GM19239 (cell line): ENCODE measurements at regions not wholly inside any gene's neighbourhood (a gene's known extent, or its start where the extent isn't known, plus 50 kb on each side); places are given as distances from the start of the nearest gene placed in this dataset.
"Not testable (repeated sequence)": the region's sequence is repeated elsewhere in the genome, so short reads cannot be mapped to it uniquely, and the experiment has no call there.

Experiments
- DNase-seq: peaks from one replicate; pipeline ENCODE4 v3.0.0; 2011; ENCODE audit warnings: low spot score; ENCODE audit not compliant: insufficient read length
- FAIRE-seq: peaks from 2 replicates; lab custom pipeline; 2011; peaks lifted over from hg19 to GRCh38; lab: Jason Lieb, UNC

DNA sequence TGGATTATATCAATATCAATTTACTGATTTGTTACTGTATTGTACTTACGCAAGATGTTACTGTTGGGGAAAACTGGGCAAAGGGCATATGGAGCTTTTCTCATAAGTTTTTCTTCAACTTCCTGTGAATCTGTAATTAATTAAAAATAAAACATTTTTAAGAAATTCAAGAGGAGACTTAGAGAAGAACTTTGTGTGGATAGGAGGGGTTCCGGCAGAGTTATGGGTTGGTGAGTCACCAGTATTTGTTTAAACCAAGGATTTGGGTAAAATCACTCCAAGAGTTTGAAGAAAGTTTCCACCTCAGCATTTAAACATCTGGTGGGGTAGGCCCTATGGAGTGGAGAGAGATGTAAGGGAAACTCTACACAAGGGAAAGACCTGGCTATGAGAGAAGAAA lies 379.6 kb downstream of the TSHZ3 start:
- DNase-seq, result no peak
- no peak for FAIRE-seq

DNA sequence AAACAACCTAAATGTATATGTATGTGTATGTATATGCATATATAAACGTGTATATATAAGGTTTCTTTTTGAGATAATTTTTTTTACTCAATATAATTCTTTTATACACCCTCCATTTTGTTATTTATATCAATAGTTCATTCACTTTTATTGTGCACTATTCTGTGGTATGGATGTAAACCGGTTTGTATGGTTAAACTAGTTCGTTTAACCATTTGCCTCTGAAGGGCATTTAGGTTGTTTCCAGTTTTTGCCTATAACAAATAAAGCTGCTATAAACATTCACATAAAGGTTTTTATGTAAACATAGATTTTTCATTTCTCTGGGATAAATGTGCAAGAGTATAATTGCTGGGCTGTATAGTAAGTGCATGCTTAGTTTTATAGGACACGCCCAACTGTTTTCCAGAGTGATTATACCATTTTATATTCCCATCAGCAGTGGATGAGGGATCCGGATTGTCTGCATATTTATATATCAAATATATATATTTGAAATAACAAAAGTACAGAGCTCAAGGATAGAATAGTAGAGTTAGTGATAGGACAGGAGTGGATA lies 380.3 kb downstream of the TSHZ3 start:
- FAIRE-seq (no peak), DNase-seq (no peak)

DNA sequence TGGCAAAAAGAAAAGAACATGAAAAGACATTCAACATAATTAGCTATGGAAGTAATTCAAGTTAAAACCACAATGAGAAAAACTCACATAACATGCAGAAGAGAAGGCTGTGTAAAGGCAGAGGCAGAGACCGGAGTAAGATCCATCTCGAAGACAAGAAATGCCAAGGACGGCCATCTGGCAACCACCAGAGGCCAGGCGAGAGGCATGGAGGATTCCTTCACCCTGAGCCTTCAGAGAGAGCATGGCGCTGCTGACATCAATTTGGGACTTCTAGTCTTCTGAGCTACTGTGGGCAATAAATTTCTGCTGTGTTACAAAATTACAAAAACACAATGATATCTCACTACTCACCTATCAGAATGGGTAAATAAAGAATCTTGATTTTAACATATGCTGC lies 381.0 kb downstream of the TSHZ3 start:
- DNase-seq (no peak), FAIRE-seq (no peak)

DNA sequence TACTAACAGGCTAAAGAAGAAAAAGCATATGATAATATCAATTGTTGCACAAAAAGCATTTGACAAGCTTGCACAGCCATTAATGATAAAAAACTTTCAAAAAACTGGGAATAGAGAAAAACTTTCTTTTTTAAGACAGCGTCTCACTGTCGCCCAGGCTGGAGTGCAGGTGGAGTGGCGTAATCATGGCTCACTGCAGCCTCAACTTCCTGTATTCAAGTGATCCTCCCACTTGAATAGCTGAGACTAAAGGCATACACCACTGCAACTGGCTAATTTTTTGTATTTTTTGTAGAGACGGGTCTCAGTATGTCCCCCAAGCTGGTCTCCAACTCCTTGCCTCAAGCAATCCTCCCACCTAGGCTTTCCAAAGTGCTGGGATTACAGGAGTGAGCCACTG lies 382.8 kb downstream of the TSHZ3 start:
- no peak for DNase-seq

DNA sequence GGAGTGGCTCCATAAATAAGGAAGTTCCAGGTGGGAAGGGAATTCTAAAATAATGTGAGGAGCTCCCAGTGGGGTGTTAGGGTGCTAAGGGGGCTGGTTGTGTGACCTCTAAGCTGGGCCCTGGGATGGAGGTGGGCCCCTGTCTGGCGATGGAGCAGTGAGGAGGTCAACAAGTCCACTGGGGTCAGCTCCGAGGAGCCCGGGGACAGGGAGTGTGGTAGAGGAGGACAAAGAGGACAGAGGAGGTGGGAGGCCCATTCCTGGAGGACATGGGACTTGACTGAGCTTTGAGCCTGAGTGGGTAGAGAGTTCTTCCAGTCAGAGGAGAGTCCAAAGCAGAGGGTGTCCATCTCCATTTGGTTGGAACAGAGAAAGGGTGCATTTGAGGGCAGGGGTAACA lies 390.2 kb downstream of the TSHZ3 start:
- DNase-seq, result no peak

More for the DNA sequence above, 382.8 kb downstream of the TSHZ3 start:
- FAIRE-seq, result no peak

DNA sequence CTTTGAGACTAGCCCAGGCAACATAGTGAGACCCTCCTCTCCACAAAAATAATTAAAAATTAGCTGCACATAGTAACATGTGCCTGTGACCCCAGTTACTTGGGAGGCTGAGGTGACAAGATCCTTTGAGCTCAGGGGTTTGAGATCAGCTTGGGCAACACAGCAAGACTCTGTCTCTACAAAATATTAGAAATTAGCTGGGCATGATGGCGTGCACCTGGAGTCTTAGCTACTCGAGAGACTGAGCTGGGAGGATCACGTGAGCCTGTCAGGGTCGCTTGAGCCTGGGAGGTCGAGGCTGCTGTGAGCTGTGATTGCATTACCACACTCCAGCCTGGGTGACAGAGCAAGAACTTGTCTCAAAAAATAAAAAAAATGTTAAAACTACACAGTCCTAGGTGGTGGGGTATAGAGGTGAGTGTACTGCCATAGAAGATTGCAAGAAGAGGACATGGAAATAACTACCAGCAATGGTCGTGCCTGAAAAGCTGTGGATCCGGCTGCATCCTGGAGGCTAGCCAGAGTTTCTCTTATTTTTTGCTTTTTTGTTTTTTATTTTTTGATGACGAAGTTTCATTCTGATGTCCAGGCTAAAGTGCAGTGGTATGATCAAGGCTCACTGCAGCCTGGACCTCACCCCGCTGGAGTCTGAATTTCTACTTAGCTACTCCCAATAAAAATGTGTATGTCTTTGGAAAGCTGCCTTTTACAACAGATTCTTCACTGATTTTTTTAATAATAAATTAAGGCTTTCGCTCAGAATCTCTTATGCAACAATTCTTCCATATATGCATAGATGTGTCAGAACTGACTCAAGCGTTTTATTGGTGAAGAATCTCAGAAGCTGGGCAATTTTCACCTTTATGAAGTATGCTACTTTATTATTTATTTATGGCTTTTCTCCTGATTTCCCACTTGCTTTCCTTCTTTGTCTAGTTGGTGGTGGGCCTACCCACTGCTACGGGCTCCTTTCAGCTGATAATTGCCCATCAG lies 393.8 kb downstream of the TSHZ3 start:
- no peak for FAIRE-seq
- no peak for DNase-seq

More for the DNA sequence above, 390.2 kb downstream of the TSHZ3 start:
- no peak for FAIRE-seq

DNA sequence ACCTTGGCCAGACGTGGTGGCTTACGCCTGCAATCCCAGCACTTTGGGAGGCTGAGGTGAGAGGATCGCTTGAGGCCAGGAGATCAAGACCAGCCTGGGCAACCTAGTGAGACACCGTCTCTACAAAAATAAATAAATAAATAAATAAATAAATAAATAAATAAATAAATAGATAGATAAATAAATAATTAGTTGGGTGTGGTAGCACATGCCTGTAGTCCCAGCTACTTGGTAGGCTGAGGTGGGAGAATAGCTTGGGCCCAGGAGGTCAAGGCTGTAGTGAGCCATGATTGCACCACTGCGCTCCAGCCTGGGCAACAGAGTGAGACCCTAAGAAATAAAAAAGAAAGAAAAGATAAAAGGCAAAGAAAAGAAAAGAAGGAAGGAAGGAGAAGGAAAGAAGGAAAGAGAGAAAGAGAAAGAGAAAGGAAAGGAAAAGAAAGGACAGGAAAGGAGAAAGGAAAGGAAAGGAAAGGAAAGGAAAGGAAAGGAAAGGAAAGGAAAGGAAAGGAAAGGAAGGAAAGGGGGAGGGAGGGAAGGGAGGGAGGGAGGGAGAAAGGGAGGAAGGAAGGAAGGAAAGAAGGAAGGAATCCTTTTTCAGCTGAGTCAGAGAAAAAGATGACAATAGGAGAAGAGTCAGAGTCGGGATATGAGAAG lies 404.8 kb downstream of the TSHZ3 start:
- not testable (repeated sequence) for FAIRE-seq, DNase-seq

DNA sequence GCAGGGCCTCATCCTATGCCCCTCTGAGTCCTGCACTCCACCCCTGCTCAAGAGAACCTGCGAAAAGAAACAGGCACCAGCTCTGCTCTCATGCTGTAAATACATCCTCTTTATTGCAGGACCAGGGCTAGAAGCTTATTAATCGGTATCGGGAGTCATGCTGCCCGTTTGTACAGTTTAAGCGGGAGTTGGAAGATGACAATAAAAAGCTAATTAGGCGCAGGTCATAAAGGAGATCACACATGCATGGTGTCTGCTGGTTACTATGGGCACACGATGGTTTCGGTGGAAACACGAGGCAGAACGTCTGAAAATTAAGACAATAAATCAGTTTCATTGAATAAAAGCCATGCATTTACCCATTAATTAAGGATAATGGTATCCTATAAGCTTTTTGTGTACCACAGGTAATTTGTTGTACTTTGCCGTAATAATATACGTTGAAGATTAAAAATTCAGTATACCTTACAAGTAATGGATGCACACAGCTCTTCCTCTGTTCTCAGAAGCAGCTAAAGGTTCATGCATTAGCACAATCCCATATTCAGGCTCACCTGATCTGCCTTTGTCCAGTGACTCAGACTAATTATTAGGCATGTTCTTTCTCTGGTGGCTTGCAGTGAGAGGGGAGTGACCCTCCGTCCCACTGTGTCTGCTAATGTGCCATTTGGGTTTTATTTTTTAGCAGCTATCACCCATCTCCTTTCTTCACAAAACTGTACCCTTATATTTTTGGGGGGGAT lies 406.0 kb downstream of the TSHZ3 start:
- FAIRE-seq (no peak), DNase-seq (no peak)

DNA sequence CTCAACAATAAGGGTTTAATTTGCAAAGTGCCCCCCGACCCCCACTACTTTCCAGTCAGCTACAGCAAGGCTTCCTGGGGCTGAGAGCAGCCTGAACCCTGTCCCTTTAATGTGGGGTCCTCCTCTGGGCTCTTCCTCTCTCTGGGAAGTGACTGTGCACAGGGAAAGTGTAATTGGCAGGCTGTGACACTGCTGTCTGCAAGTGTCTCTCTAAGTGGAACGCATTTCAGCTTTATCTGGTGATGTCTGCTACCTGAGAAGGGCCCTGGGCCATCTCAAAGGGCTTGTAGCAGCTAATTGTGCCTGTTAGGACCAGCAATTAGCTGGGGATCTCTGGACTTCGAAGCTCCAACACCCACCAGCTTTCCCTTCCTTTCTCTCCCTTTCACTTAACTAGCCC lies 406.6 kb downstream of the TSHZ3 start:
- no peak for FAIRE-seq
- no peak for DNase-seq

DNA sequence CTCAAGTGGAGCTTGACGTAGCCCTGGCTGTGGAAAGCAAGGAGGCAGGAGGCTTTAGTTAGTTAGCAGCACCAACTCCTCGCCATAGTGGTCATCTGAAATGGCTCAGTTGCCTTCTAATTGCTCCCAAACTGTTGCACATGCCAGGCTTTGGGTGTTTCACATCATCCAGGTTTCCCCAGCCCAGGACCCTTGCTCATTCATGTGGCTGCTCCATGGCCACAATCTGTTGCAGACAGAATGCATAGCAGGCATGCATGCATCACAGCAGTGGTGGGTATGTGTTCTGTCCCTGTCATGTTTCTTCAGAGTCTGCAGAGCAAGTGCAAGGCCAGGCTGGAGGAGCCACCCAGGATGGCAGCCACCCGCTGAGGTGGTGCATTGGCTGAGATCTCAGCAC lies 407.6 kb downstream of the TSHZ3 start:
- FAIRE-seq (no peak), DNase-seq (no peak)

DNA sequence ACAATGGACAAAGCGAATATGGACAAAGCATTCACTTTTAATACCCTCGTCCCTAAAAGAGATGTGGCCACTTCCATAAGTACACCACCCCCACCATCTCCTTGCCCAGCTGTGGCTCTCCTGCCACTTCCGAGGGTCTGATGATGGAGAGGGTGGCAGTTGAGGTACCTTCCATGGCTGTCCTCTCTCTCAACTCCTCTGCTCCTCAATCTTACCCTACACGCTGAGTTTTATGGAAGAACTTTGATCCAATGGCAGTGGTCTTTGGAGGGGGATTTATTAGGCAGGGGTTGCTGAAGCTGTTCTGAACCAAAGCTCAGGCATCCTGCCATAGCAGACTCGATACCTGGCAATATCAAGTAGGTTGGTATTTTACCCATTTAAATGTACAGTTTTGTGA lies 413.0 kb downstream of the TSHZ3 start:
- FAIRE-seq, result no peak

DNA sequence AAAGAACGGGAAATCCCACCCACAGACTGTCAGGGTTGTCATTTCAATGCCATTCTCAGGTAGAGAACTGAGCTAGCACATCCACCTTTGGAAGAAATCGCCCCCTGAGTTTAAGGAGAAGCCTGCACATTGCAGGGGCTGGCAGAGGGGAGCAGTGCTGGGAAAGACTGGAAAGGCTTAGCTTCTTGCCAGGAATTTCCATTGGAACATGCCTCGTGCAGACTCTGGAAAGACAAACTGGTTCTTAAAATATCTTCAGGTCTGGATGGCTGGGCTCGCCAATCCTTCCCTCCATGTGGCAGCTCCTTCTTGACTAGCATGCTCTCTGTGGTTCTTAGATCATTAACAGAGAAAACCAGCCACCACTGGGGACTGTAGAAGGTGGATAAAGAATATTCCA lies 414.1 kb downstream of the TSHZ3 start:
- DNase-seq, result no peak

More for the DNA sequence above, 413.0 kb downstream of the TSHZ3 start:
- DNase-seq, result no peak

DNA sequence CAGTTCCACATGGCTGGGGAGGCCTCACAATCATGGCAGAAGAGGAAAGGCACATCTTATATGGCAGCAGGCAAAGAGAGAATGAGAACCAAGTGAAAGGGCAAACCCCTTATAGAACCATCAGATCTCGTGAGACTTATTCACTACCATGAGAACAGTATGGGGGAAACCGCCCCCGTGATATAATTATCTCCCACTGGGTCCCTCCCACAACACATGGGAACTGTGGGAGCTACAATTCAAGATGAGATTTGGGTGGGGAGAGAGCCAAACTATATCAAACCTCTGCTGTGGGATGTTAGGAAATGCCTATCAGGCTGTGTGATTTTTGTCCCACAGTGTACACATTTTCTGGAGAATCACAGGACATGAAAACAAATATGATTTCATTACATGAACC lies 415.8 kb downstream of the TSHZ3 start:
- not testable (repeated sequence) for FAIRE-seq, DNase-seq

More for the DNA sequence above, 414.1 kb downstream of the TSHZ3 start:
- FAIRE-seq, result no peak

DNA sequence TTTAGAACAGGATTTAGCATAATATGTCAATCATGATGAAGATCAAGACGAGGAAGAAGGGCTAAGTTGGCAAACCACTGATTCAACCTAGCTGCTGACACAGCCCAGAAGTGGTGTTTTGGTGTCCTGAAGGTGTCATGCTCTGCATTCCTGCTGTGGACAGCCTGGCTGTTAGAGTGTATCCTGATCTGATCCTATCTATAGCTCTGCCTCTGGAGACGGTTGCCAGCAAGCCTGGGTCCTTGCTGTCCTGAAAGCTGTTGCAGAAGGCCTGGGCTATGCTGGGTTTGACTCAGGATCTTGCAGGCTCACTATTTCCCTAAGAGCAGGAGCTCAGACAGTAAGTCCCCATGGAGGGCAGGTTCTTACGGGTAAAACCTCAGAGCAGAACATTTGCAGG lies 416.4 kb downstream of the TSHZ3 start:
- DNase-seq (no peak), FAIRE-seq (no peak)

DNA sequence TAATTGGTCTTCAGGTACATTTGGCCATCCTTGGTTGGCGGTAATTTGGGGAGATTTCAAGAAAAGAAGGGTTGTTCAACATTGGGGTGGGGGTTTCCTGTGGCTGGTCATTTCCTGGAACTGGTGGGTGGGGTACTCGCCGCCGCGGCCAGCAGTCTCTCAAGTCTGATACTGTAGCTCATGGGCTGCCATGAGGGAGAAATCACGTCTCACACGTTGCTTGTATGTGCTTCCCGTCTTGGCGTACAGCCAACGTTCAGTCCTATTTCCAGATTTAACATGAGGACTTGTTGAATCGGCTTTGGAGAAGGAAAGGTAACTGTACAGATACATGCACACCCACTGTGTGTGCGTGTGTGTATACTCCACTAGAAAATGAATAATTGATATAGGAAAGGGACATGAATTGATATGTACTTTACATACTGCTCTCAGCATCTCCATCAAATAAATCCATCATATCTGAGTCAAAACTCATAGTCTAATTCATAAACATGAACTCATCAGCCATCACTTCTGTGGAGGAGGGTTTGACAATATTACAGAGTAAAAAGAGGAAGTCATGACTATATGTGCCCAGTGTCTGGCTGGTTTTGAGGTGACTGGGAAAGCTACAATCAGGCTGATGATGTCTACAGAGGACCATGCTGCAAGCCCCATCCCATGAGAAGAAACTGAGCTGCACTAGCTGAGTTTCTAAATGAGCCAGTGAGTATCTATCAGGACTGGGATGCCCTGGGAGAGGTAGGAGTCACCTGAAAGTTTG lies 418.1 kb downstream of the TSHZ3 start:
- no peak for FAIRE-seq
- no peak for DNase-seq

DNA sequence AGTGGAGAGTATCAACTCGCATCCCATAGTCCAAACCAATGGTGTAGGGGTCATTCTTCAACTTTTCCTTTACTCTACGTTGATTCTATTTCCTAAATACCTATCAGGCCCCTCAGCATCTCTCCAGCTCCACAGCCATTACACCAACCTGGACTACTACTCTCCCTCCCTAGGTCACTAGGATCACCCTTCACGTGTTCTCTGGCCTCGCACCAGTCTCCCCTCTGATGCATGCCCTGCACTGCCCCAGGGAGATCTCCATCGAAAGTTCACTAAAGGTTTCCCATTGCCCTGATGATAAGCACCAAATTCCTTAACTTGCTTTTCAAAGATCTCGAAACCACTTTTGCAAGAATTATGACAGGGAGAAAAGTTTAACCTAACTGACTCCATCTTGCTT lies 421.5 kb downstream of the TSHZ3 start:
- FAIRE-seq (no peak), DNase-seq (no peak)

DNA sequence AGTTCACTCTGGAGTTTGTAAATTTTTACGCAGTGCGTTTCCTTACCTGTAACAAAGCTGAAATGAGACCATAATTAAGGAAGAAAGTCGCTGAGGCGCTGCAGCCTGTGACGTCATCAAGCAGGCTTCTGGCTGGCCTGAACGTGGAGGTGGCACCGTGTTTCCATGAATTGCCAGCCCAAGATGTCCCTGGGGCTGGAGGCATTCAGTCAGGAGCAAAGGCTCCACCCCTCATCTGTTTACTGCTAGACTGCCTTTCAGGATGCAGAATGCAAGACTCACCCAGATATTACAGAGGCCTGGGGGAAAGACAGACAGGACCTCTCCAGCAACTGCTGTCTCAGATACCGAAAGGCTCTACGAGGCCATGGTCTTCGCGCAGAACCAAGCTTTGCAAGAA lies 424.6 kb downstream of the TSHZ3 start:
- DNase-seq (no peak), FAIRE-seq (no peak)

DNA sequence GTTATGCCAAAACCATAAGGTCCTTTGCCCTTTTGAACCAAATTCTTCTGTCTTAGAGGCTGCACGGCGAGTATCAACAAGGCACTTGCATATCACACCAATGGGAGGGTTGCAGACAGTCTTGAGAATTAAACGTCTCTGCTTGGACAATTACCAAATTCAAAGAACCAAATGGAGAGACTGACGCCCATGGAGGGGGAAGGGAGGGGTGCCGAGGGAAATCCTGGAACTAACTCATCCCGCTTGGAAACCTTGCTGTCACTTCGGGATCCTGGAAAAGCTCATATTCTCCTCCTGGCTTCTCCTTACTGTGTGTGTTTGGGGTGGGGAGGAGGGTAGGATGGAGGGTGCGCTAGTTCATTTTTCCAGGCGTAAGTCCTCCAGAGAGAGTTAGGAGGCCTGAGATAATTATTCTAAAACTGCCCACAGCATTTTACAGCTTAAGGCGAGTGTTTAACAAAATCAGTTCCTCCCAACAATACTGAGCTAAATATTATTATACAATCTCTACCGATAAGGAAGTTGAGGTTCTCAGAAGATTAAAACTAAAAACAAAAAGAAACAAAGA lies 425.1 kb downstream of the TSHZ3 start:
- DNase-seq (no peak), FAIRE-seq (no peak)

DNA sequence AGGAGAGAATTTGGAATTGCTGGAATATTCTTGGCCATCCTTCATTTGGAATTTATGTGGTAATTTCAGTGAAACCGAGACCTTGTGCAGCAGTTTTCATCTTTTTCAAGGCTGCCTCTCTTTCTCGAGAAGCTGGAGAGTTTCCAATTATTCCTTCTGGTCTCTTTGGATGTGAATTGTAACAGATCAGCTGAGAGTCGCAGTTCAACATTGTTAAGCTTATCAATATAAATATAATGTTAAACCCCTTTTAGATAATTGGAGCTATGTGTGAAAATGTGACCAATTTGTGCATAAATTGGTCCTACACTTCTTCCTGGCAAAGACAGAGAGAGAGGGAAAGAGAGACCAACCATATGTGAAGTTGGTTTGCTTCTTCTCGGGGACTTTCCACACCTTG lies 425.6 kb downstream of the TSHZ3 start:
- DNase-seq, result no peak
- no peak for FAIRE-seq
